K562 (cell line): ENCODE measurements at regions not wholly inside any gene's neighbourhood (a gene's known extent, or its start where the extent isn't known, plus 50 kb on each side); places are given as distances from the start of the nearest gene placed in this dataset.

Source experiments
- ATAC-seq: fragments of 200-7000 bp; cut with Tn5 transposase; 3 replicates; pipeline ENCODE4 v1.9.1; 2020; ENCODE audit warnings: moderate library complexity
- BruUV-seq: library from RNA; stranded (reverse); fragments of 400-500 nt; replicated peaks from 2 replicates; lab custom pipeline; 2021; lab: Mats Ljungman, UMichigan
- CTCF ChIA-PET: fragments of 300-600 bp; formaldehyde crosslinking; extraction: SDS; loops from one replicate; lab custom pipeline; 2021; ENCODE audit warnings: low intra/inter-chr PET ratio; lab: Yijun Ruan, JAX
- POLR2A ChIA-PET: fragments of 300-600, 350-650 bp; sonication (Branson Sonifier 250); formaldehyde crosslinking; extraction: SDS; loops from one replicate; lab custom pipeline; 2021; ENCODE audit warnings: antibody characterized with exemption, inconsistent platforms; lab: Yijun Ruan, JAX
- DNase-seq, 4 experiments: peaks; one replicate each; pipeline versions ENCODE4 v3.0.0 to v3.0.0-alpha.2; 2011 to 2018; ENCODE audit warnings: low spot score in 3 of 4, mixed read lengths in 3 of 4; ENCODE audit errors: extremely low read depth in 1 of 4
- FAIRE-seq: peaks from 2 replicates; lab custom pipeline; 2011; peaks lifted over from hg19 to GRCh38; lab: Jason Lieb, UNC
- H2AFZ ChIP-seq: 2 replicates; pipeline ENCODE4 v1.6.0; 2011; ENCODE audit warnings: low read depth, low read length, control low read depth, inconsistent platforms
- H3K27ac ChIP-seq: fragments of 200-600 bp; 3 replicates; pipeline ENCODE4 v1.8.0; 2011; ENCODE audit warnings: low read depth, mild to moderate bottlenecking, control low read depth, inconsistent platforms, low read length, moderate library complexity, mixed read lengths; ENCODE audit errors: extremely low read depth
- H3K27me3 ChIP-seq, 2 experiments: fragments of 300-600 bp in 1 of 2; 2 replicates in 1 of 2; 3 replicates in 1 of 2; pipeline versions ENCODE4 v1.6.0 to v1.8.0; 2011; ENCODE audit warnings: inconsistent platforms in 2 of 2, low read length in 2 of 2, mild to moderate bottlenecking in 1 of 2, mixed read lengths in 1 of 2, moderate library complexity in 1 of 2; ENCODE audit not compliant: control insufficient read depth in 2 of 2, insufficient read depth in 2 of 2
- H3K36me3 ChIP-seq: fragments of 300-600 bp; 3 replicates; pipeline ENCODE4 v1.8.0; 2011; ENCODE audit warnings: mild to moderate bottlenecking, low read length, inconsistent platforms; ENCODE audit not compliant: control insufficient read depth, insufficient read depth
- H3K4me1 ChIP-seq, 2 experiments: fragments of 200-600 bp in 1 of 2; replicated peaks in 1 of 2; 2 replicates in 1 of 2; 3 replicates in 1 of 2; pipeline versions ENCODE4 v1.5.1 to v1.8.0; 2011; ENCODE audit warnings: inconsistent platforms in 2 of 2, low read length in 2 of 2, mild to moderate bottlenecking in 1 of 2, mixed read lengths in 1 of 2, moderate library complexity in 1 of 2; ENCODE audit not compliant: control insufficient read depth in 2 of 2, insufficient read depth in 2 of 2
- H3K4me2 ChIP-seq: 2 replicates; pipeline ENCODE4 v1.6.1; 2011; ENCODE audit warnings: low read length, control low read depth, inconsistent platforms, mixed read lengths; ENCODE audit not compliant: insufficient read depth
- H3K4me3 ChIP-seq: fragments of 200-600 bp; sonication (generic), shearing (Covaris generic); 2 replicates; pipeline ENCODE4 v1.5.1; 2016; ENCODE audit warnings: control low read depth, inconsistent platforms
- H3K79me2 ChIP-seq: fragments of 200-600 bp; 3 replicates; pipeline ENCODE4 v1.8.0; 2011; ENCODE audit warnings: low read length, inconsistent platforms; ENCODE audit not compliant: control insufficient read depth, insufficient read depth
- H3K9ac ChIP-seq, 2 experiments: 2 replicates each; pipeline versions ENCODE4 v1.6.0 to v1.6.1; 2011; ENCODE audit warnings: low read depth in 2 of 2, low read length in 2 of 2, control low read depth in 1 of 2, inconsistent platforms in 1 of 2, mild to moderate bottlenecking in 1 of 2, mixed read lengths in 1 of 2; ENCODE audit not compliant: insufficient read depth in 1 of 2
- H3K9me1 ChIP-seq: one replicate; pipeline ENCODE4 v1.6.0; 2011; ENCODE audit warnings: inconsistent platforms, mild to moderate bottlenecking, low read length, moderate library complexity; ENCODE audit not compliant: control insufficient read depth, insufficient read depth
- H3K9me3 ChIP-seq: replicated peaks from 2 replicates; pipeline ENCODE4 v1.5.1; 2011; ENCODE audit warnings: low read depth, low read length, inconsistent platforms; ENCODE audit not compliant: control insufficient read depth, insufficient read depth
- H4K20me1 ChIP-seq: replicated peaks from 2 replicates; pipeline ENCODE4 v1.6.1; 2011; ENCODE audit warnings: low read length, inconsistent platforms, mixed read lengths; ENCODE audit not compliant: control insufficient read depth, insufficient read depth
- CEBPZ ChIP-seq: fragments of 150-350 bp; IDR thresholded peaks from 2 replicates; pipeline ENCODE4 v1.6.1; 2014; ENCODE audit warnings: low read depth, mild to moderate bottlenecking, low read length, borderline replicate concordance
- ID3 ChIP-seq, 2 experiments: fragments of 250-450 bp in 1 of 2; fragments of 450-650 bp in 1 of 2; sonication (Bioruptor Pico) in 1 of 2; IDR thresholded peaks; 2 replicates each; pipeline versions ENCODE4 v1.6.1 to v1.8.0; 2016 to 2021; ENCODE audit warnings: mild to moderate bottlenecking in 2 of 2, moderate library complexity in 2 of 2, missing compliant biosample characterization in 1 of 2, missing genetic modification characterization in 1 of 2
- MXI1 ChIP-seq: IDR thresholded peaks from 2 replicates; pipeline ENCODE4 v1.6.1; 2011; ENCODE audit warnings: low read depth, mild to moderate bottlenecking, improper control_type of control experiment, low read length
- NFE2L1 ChIP-seq: fragments of 450-650 bp; IDR thresholded peaks from 2 replicates; pipeline ENCODE4 v1.6.1; 2016; ENCODE audit warnings: missing genetic modification characterization, low read depth, mild to moderate bottlenecking, missing compliant biosample characterization, moderate library complexity, borderline replicate concordance
- NFIC ChIP-seq: fragments of 450-650 bp; IDR thresholded peaks from 2 replicates; pipeline ENCODE4 v1.6.1; 2017; ENCODE audit warnings: mild to moderate bottlenecking, inconsistent platforms
- POLR3A ChIP-seq: IDR thresholded peaks from 2 replicates; pipeline ENCODE4 v1.6.1; 2011; ENCODE audit warnings: borderline replicate concordance, mild to moderate bottlenecking, moderate library complexity; ENCODE audit not compliant: insufficient read length, insufficient read depth; ENCODE audit errors: extremely low read depth
- SAFB ChIP-seq: fragments of 200-400 bp; formaldehyde crosslinking; IDR thresholded peaks from 2 replicates; pipeline ENCODE4 v1.6.1; 2017; ENCODE audit warnings: low read depth, low read length, borderline replicate concordance
- SIN3B ChIP-seq: fragments of 450-650 bp; IDR thresholded peaks from 2 replicates; pipeline ENCODE4 v1.6.1; 2017; ENCODE audit warnings: low read depth, mild to moderate bottlenecking, moderate library complexity
- SRSF1 ChIP-seq: fragments of 200-400 bp; formaldehyde crosslinking; IDR thresholded peaks from 2 replicates; pipeline ENCODE4 v1.6.1; 2017; ENCODE audit warnings: mild to moderate bottlenecking, low read depth, low read length, moderate library complexity
- ZBTB11 ChIP-seq, 3 experiments: fragments of 200-800 bp in 1 of 3; fragments of 250-450 bp in 1 of 3; fragments of 450-650 bp in 1 of 3; sonication (Bioruptor Pico) in 1 of 3; sonication (Bioruptor generic) in 1 of 3; formaldehyde crosslinking in 1 of 3; IDR thresholded peaks; 2 replicates each; pipeline versions ENCODE4 v1.6.1 to v1.8.0; 2016 to 2022; ENCODE audit warnings: mild to moderate bottlenecking in 2 of 3, missing genetic modification characterization in 2 of 3, missing compliant biosample characterization in 1 of 3, moderate library complexity in 1 of 3
- ZKSCAN3 ChIP-seq: fragments of 250-450 bp; sonication (Bioruptor Pico); IDR thresholded peaks from 2 replicates; pipeline ENCODE4 v1.4.0; 2020
- WGBS: fragments of 100-300 bp; shearing (Covaris generic); methylation state at CpG from one replicate; pipeline ENCODE4 v1.1.6; 2016; ENCODE audit warnings: low coverage, mixed read lengths; ENCODE audit not compliant: insufficient coverage; ENCODE audit errors: missing lambda C conversion rate; 5-methylcytosine and 5-hydroxymethylcytosine counted together
- in situ Hi-C: fragments of 300-500 bp; cut with MboI; formaldehyde crosslinking; loops from 4 replicates; pipeline ENCODE4 v1.15.0; 2018; ENCODE audit warnings: inconsistent platforms, mixed read lengths
- intact Hi-C: fragments of 100-400 bp; cut with micrococcal nuclease; formaldehyde crosslinking; loops from 2 replicates; pipeline ENCODE4 v1.14.2; 2022

GRCh38 chrX:10897768-10898167, 213.4 kb upstream of the HCCS start (continued):
- no peak for TF ChIP-seq ID3 (CRISPR knock-in tag; IDR thresholded peaks at IDR 0.05)
- TF ChIP-seq ID3 (tag; IDR thresholded peaks at IDR 0.05), result no peak
- TF ChIP-seq SIN3B, result no peak
- TF ChIP-seq ZKSCAN3 (CRISPR knock-in tag), result no peak

GRCh38 chrX:10900585-10901289, 210.4 kb upstream of the HCCS start:
- Histone ChIP-seq H3K27ac (no peak overlapping the region), H3K9ac (no peak overlapping the region), H3K4me1 (no peaks in the 10 kb centered on the region; a peak in 1 of 5 replicates), H3K79me2 (no peaks in the 10 kb centered on the region), H3K9me1 (no peaks in the 10 kb centered on the region), H3K4me3 (no peak overlapping the region), H3K4me2 (no peak overlapping the region), H3K27me3 (no peaks in the 10 kb centered on the region), H2AFZ (no peak overlapping the region), H3K9me3 (no peaks in the 10 kb centered on the region), H4K20me1 (no peaks in the 10 kb centered on the region), H3K36me3 (no peaks in the 10 kb centered on the region)
- no TSS peak for BruUV-seq
- 3% methylated on average over 4 of the region's 4 CpGs for WGBS
- no peak for FAIRE-seq
- CTCF ChIA-PET, result no interaction called here
- in situ Hi-C loops, result no loop called here
- intact Hi-C loops, result no loop called here
- POLR2A ChIA-PET, result no interaction called here
- no peak for DNase-seq
- no peak for ATAC-seq
- TF ChIP-seq CEBPZ (no peak), NFE2L1 (tag) (no peak), SAFB (no peak), MXI1 (no peak), ZBTB11 (CRISPR knock-in tag; IDR thresholded peaks at IDR 0.05) (no peak), SRSF1 (no peak), NFIC (no peak), POLR3A (no peak)
